ENCODE measurements at regions not wholly inside any gene's neighbourhood (a gene's known extent, or its start where the extent isn't known, plus 50 kb on each side); places are given as distances from the start of the nearest gene placed in this dataset.

GRCh38 chr16:49057936-49058335 is 223.7 kb downstream of the CBLN1 start:
- Histone ChIP-seq H3K9me3 (ENCODE audit: control insufficient read depth, insufficient read depth, low read length) (peaks cover 4% of the 10 kb centered on the region; the same call in 1 of the 2 replicates), H3K27ac (ENCODE audit: low read depth, low read length) (no peak overlapping the region), H3K27me3 (ENCODE audit: control insufficient read depth, insufficient read depth, low read length) (no peaks in the 10 kb centered on the region), H3K4me3 (ENCODE audit: low read depth, low read length) (no peak overlapping the region)
- ChIA-PET CTCF (no interaction called here), POLR2A (no interaction called here)
- DNase-seq (ENCODE audit: low read depth, low spot score) = no peak
- no peak for TF ChIP-seq CTCF (IDR thresholded peaks at IDR 0.05; ENCODE audit: low read depth, low read length)

DNA sequence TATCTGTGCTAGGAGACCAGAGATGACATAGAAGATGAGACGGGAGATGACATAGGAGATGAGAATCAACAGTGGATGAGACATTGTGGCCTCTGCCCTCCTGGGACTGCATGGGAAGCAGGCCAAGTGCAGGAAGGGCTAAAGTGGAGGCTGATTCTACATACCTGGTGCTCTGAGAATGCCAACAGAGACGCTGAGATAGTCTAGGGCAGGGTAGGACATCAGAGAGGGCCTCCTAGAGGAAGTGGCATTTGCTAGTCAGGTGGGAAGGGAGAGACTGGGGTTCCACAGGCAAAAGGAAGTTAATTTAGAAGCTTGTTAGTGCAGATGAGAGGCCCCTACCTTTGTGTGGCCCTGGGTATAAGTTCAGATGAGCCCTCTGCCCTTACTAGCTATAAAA is 224.2 kb downstream of the CBLN1 start:
- CTCF ChIA-PET = no interaction called here
- TF ChIP-seq CTCF (IDR thresholded peaks at IDR 0.05; ENCODE audit: low read depth, low read length) = no peak
- no peaks in the 10 kb centered on the region for H3K27me3 ChIP-seq (ENCODE audit: control insufficient read depth, insufficient read depth, low read length)

GRCh38 chr16:49056546-49056945 is 225.1 kb downstream of the CBLN1 start:
- no peak overlapping the region for H3K27ac ChIP-seq (ENCODE audit: low read depth, low read length)
- no peak overlapping the region for H3K4me3 ChIP-seq (ENCODE audit: low read depth, low read length)
- peaks cover 6% of the 10 kb centered on the region for H3K9me3 ChIP-seq (ENCODE audit: control insufficient read depth, insufficient read depth, low read length)
- DNase-seq (ENCODE audit: low read depth, low spot score) = no peak
- no peak for TF ChIP-seq CTCF (IDR thresholded peaks at IDR 0.05; ENCODE audit: low read depth, low read length)
- ChIA-PET POLR2A (no interaction called here), CTCF (no interaction called here)
- H3K27me3 ChIP-seq (ENCODE audit: control insufficient read depth, insufficient read depth, low read length) = no peaks in the 10 kb centered on the region

More for the DNA sequence above, 224.2 kb downstream of the CBLN1 start:
- POLR2A ChIA-PET = no interaction called here
- Histone ChIP-seq H3K4me3 (ENCODE audit: low read depth, low read length) (no peak overlapping the region), H3K27ac (ENCODE audit: low read depth, low read length) (no peak overlapping the region), H3K9me3 (ENCODE audit: control insufficient read depth, insufficient read depth, low read length) (peaks cover 4% of the 10 kb centered on the region; the same call in 1 of the 2 replicates)
- DNase-seq (ENCODE audit: low read depth, low spot score) = no peak

DNA sequence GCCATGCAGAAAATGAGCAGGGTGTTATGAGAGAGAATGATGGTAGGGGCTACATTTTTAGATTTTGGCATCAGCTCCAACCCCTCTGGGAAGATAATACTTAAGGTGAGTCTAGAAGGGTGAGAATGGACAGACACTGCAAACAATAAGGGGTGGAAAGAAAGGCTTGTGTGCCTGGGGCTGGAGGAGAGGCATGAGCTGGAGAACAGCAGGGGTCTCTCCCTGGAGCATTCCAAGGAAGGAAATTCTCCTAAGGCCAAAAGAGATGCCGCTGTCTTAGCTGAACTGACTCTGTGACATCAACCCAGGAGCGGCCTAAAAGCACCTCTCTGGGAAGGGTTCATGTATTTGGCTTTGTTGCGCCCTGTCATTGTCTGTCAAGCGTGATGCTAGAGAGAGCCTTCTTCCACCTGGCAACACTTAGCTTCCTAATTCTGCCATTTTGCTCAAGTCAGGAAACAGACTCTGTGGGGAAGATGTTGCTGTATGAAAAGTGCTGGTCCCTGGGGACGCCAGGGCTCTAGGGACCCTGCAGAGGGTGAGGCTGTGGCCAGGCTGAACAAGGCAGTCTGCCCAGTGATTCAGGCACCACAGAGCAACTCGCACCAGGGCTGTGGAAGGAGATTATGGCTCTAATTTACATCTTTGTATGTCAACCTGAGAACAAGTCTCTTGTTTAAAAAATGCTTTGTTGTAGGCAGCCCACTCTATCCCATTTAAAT is 225.7 kb downstream of the CBLN1 start:
- Histone ChIP-seq H3K27me3 (ENCODE audit: control insufficient read depth, insufficient read depth, low read length) (no peaks in the 10 kb centered on the region), H3K27ac (ENCODE audit: low read depth, low read length) (no peak overlapping the region), H3K9me3 (ENCODE audit: control insufficient read depth, insufficient read depth, low read length) (peaks cover 8% of the 10 kb centered on the region), H3K4me3 (ENCODE audit: low read depth, low read length) (no peak overlapping the region)
- CTCF ChIA-PET = no interaction called here
- POLR2A ChIA-PET = no interaction called here
- no peak for TF ChIP-seq CTCF (IDR thresholded peaks at IDR 0.05; ENCODE audit: low read depth, low read length)
- no peak for DNase-seq (ENCODE audit: low read depth, low spot score)

DNA sequence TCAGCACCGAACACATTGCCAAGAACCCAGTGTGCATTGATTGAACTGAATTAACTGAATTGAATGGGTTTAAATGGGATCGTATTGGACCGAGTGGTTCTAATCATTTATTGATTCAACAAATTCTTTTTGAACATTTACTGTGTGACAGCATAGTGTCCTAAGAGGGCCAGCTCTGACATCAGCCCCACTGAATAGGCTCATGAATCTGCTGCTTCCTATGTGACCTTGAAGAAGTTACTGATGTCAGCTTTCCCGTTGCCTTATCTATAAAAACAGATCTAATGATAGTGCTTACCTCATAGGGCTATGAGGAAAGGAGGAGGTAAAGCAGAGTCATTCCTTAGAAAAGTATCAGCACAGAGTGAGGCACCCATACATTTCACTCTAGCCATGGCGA is 226.3 kb downstream of the CBLN1 start:
- POLR2A ChIA-PET = no interaction called here
- CTCF ChIA-PET = no interaction called here
- DNase-seq (ENCODE audit: low read depth, low spot score) = no peak

More for the DNA sequence above, 226.3 kb downstream of the CBLN1 start:
- no peak for TF ChIP-seq CTCF (IDR thresholded peaks at IDR 0.05; ENCODE audit: low read depth, low read length)
- Histone ChIP-seq H3K4me3 (ENCODE audit: low read depth, low read length) (no peak overlapping the region), H3K27ac (ENCODE audit: low read depth, low read length) (no peak overlapping the region), H3K27me3 (ENCODE audit: control insufficient read depth, insufficient read depth, low read length) (no peaks in the 10 kb centered on the region), H3K9me3 (ENCODE audit: control insufficient read depth, insufficient read depth, low read length) (peaks cover 8% of the 10 kb centered on the region)
